ENCODE measurements at regions not wholly inside any gene's neighbourhood (a gene's known extent, or its start where the extent isn't known, plus 50 kb on each side); places are given as distances from the start of the nearest gene placed in this dataset.
A peak's percentile ranks its signal among the peaks of the same experiment; 100 is the strongest.
"Not testable (repeated sequence)": the region's sequence is repeated elsewhere in the genome, so short reads cannot be mapped to it uniquely, and the experiment has no call there.

- no peak for DNase-seq
These were observed 58.2 kb downstream of the TMEM270 start for GRCh38 chr7:73918926-73919693.

- no peak for DNase-seq
These were observed 58.9 kb downstream of the TMEM270 start for GRCh38 chr7:73919694-73920375.

GRCh38 chr7:73920406-73921134 lies 59.6 kb downstream of the TMEM270 start:
- no peak for DNase-seq

- no peak for DNase-seq
These were observed 60.9 kb downstream of the TMEM270 start for GRCh38 chr7:73921623-73922528.

GRCh38 chr7:73928644-73929043 lies 67.7 kb downstream of the TMEM270 start:
- not testable (repeated sequence) for DNase-seq

- DNase-seq, result no peak
These were observed 70.5 kb downstream of the TMEM270 start for GRCh38 chr7:73931502-73931901.

GRCh38 chr7:73932364-73932763 lies 71.4 kb downstream of the TMEM270 start:
- no peak for DNase-seq

GRCh38 chr7:73933091-73933490 lies 72.1 kb downstream of the TMEM270 start:
- no peak for DNase-seq

GRCh38 chr7:73936967-73937366 lies 76.0 kb downstream of the TMEM270 start:
- no peak for DNase-seq

- peak; percentile 59 for DNase-seq
These were observed 76.7 kb downstream of the TMEM270 start for GRCh38 chr7:73937650-73938049.

GRCh38 chr7:73939528-73939927 lies 78.6 kb downstream of the TMEM270 start:
- DNase-seq, result no peak

GRCh38 chr7:73940701-73941238 lies 79.8 kb downstream of the TMEM270 start:
- DNase-seq, result no peak

- no peak for DNase-seq
These were observed 81.0 kb downstream of the TMEM270 start for GRCh38 chr7:73941836-73942551.

GRCh38 chr7:73945022-73945421 lies 83.0 kb upstream of the ELN start:
- no peak for DNase-seq

- DNase-seq, result no peak
These were observed 79.7 kb upstream of the ELN start for GRCh38 chr7:73948287-73948686.

GRCh38 chr7:73952266-73952665 lies 75.7 kb upstream of the ELN start:
- DNase-seq, result no peak

- no peak for DNase-seq
These were observed 73.8 kb upstream of the ELN start for GRCh38 chr7:73954181-73954580.

- DNase-seq, result no peak
These were observed 73.1 kb upstream of the ELN start for GRCh38 chr7:73954861-73955260.

GRCh38 chr7:73960548-73960947 lies 67.4 kb upstream of the ELN start:
- DNase-seq, result no peak

- DNase-seq, result not testable (repeated sequence)
These were observed 66.0 kb upstream of the ELN start for GRCh38 chr7:73961991-73962390.

GRCh38 chr7:73963252-73963822 lies 64.6 kb upstream of the ELN start:
- DNase-seq, result no peak

All from NCI-H1694 (cell line).